Activated naive CD8-positive, alpha-beta T cell treated with anti-CD3 and anti-CD28 coated beads, Interleukin-2, amount 10 ng/mL, durations not matched to agents 7 days and 5 days (primary cell): ENCODE measurements at regions not wholly inside any gene's neighbourhood (a gene's known extent, or its start where the extent isn't known, plus 50 kb on each side); places are given as distances from the start of the nearest gene placed in this dataset.
"Not testable (repeated sequence)": the region's sequence is repeated elsewhere in the genome, so short reads cannot be mapped to it uniquely, and the experiment has no call there.

Experiments
- ATAC-seq: fragments of 150-1000 bp; cut with Tn5 transposase; one replicate; pipeline ENCODE4 v1.10.0; 2021; ENCODE audit warnings: low read depth, moderate library complexity
- POLR2A ChIA-PET: fragments of 350-600 bp; sonication (Branson Sonifier 250); formaldehyde crosslinking; loops from one replicate; lab custom pipeline; 2021; ENCODE audit warnings: antibody characterized with exemption; lab: Charles Lee
- DNase-seq: peaks from one replicate; pipeline ENCODE4 v3.0.0; 2021
- H3K27ac Mint-ChIP-seq: one replicate; pipeline ENCODE4 v1.8.0; 2022; ENCODE audit warnings: mild to moderate bottlenecking, mixed read lengths
- H3K27me3 Mint-ChIP-seq: one replicate; pipeline ENCODE4 v1.8.0; 2022; ENCODE audit warnings: mild to moderate bottlenecking, moderate library complexity, mixed read lengths
- H3K36me3 Mint-ChIP-seq: one replicate; pipeline ENCODE4 v1.8.0; 2021; ENCODE audit warnings: mild to moderate bottlenecking, mixed read lengths
- H3K4me1 Mint-ChIP-seq: one replicate; pipeline ENCODE4 v1.8.0; 2021; ENCODE audit warnings: mixed read lengths
- H3K4me3 Mint-ChIP-seq: one replicate; pipeline ENCODE4 v1.8.0; 2022; ENCODE audit warnings: mild to moderate bottlenecking, moderate library complexity, mixed read lengths
- H3K9me3 Mint-ChIP-seq: one replicate; pipeline ENCODE4 v1.8.0; 2021; ENCODE audit warnings: mixed read lengths

DNA sequence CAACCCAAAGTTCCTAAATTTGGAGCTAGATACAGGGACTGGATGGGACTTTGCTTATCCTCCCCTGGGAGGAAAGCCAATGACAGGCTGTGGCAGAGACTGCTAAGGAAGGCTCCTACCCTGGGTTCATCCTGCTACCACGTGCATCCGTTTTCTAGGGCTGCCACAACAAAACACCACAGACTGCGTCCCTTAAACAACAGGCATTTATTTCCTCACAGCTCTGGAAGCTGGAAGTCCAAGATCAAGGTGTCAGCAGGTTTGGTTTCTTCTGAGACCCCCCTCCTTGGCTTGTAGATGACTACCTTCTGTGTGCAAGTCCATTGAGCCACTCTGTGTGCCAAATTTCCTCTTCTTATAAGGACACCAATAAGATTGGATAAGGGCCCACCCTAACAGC lies 263.9 kb downstream of the FAM43A start:
- ATAC-seq, result no peak
- POLR2A ChIA-PET, result no interaction called here
- Mint-ChIP-seq H3K27me3 (no peaks in the 10 kb centered on the region), H3K36me3 (no peaks in the 10 kb centered on the region), H3K27ac (no peak overlapping the region), H3K4me3 (no peak overlapping the region), H3K9me3 (peaks cover 5% of the 10 kb centered on the region), H3K4me1 (no peaks in the 10 kb centered on the region)
- no peak for DNase-seq

DNA sequence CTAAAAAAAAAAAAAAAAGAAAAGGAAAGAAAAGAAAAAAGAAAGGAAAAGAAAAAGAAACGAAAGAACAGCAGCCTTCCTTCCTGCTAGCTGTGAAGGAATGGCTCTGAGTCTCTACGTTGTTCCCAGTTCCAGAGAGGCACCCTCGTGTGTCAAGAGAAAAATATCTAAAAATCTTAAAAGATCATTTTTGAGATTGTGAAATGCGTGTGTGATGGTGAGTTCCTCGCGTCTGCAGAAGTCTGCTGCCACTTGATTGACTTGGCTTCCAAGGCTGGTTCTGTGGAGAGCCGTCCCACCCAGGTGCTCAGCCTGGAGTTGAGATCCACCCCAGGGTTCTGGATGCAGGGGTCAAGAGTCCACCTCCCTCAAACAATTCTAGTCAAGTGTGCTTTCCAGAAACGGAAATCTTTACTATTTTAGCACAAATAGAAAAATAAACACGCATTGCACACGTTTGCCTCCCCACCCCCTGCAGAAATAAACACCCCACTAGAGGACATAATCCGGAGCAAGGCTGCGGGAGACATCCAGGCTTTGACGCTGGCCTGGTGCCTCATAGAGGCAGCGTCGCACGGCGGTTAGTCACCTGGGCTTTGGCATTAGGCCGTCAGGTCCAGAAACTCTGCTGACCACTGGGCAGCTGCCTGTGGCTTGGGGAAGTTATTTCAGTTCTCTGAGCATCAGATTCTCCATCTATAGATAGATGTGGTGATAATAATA lies 265.4 kb downstream of the FAM43A start:
- no peak for DNase-seq
- Mint-ChIP-seq H3K4me3 (no peak overlapping the region), H3K27ac (no peak overlapping the region), H3K9me3 (peaks cover 5% of the 10 kb centered on the region), H3K27me3 (no peaks in the 10 kb centered on the region), H3K36me3 (no peaks in the 10 kb centered on the region), H3K4me1 (no peaks in the 10 kb centered on the region)
- no peak for ATAC-seq
- POLR2A ChIA-PET, result no interaction called here

DNA sequence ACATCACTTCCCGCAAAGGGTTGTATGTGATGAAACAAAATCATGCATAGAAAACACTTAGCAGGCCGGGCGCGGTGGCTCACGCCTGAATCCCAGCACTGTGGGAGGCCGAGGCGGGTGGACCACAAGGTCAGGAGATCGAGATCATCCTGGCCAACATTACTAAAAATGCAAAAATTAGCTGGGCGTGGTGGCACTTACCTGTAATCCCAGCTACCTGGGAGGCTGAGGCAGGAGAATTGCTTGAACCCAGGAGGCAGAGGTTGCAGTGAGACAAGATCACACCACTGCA lies 265.9 kb downstream of the FAM43A start:
- H3K27me3 Mint-ChIP-seq, H3K4me1 Mint-ChIP-seq, POLR2A ChIA-PET, DNase-seq, H3K27ac Mint-ChIP-seq, H3K36me3 Mint-ChIP-seq, H3K4me3 Mint-ChIP-seq, H3K9me3 Mint-ChIP-seq, ATAC-seq: not testable (repeated sequence)

DNA sequence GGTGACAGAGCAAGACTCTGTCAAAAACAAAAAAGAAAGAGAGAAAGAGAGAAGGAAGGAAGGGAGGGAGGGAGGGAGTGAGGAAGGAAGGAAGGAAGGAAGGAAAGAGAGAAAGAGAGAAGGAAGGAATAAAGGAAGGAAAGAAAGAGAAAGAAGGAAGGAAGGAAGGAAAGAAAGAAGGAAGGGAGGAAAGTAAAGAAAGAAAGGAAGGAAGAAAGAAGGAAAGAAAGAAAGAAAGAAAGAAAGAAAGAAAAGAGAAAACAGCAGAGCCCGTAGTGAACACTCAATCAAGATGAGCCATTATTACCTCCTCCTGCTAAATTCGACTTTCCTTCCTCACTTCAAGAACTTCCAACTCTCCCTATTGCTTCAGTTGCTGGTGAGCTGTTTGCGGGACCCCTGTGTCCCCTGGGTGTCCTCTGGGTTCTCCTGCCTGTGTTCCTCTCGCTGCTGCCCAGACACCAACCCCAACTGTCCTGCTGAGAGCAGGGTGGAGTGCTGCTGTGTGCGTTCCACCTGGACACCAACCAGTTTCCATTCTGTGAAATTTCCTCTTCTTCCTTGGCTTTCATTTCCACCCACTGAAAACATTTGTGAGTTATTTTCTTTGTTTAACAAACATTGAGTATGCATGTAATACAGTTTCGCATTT lies 266.4 kb downstream of the FAM43A start:
- Mint-ChIP-seq H3K27ac (no peak overlapping the region), H3K9me3 (peaks cover 5% of the 10 kb centered on the region), H3K4me1 (no peaks in the 10 kb centered on the region), H3K4me3 (no peak overlapping the region), H3K36me3 (no peaks in the 10 kb centered on the region), H3K27me3 (no peaks in the 10 kb centered on the region)
- no peak for DNase-seq
- POLR2A ChIA-PET, result no interaction called here
- ATAC-seq, result no peak

DNA sequence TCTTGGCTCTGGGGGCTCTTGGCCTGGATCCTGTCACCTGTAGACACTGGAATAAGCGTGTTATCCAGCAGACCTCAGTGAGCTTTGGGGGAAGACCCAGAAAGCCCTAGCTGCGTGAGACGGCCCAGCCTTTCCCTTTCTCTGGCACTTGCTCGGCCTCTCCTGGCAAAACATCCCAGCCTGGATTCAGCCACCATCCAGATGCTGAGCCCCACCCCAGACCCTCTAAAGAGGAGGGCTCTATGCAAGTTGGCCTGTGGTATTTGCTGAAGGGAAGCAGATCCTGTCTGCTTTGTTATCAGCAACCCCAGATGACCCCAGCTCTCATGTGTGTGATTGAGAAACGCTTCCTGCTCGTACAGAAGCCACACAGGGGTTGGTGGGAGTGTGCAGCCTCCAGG lies 267.2 kb downstream of the FAM43A start:
- ATAC-seq (no peak), DNase-seq (no peak)
- Mint-ChIP-seq H3K4me1 (no peaks in the 10 kb centered on the region), H3K27me3 (no peaks in the 10 kb centered on the region), H3K9me3 (peaks cover 3% of the 10 kb centered on the region), H3K36me3 (no peaks in the 10 kb centered on the region), H3K27ac (no peak overlapping the region), H3K4me3 (no peak overlapping the region)
- POLR2A ChIA-PET, result no interaction called here

DNA sequence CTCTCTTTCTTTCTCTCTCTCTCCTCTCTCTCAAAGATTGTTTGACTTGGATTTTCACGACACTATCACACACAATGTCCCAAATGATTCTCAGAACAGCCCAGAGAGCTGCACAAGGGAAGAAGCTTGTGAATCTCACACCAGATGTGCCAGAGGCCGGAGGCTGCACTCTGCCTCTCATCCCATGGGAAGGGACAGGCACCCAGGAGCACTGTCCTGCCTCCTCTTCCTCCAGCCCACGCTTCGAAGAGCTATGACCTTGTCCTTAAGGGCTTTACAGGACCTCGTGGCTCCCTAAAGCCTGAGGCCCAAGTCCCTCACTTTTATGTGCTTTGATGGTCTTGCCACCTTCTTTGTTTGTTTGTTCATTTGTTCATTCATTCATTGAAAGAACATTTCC lies 267.6 kb downstream of the FAM43A start:
- DNase-seq, result no peak
- Mint-ChIP-seq H3K9me3 (peaks cover under 1% of the 10 kb centered on the region), H3K27ac (no peak overlapping the region), H3K36me3 (no peaks in the 10 kb centered on the region), H3K4me1 (no peaks in the 10 kb centered on the region), H3K4me3 (no peak overlapping the region), H3K27me3 (no peaks in the 10 kb centered on the region)
- ATAC-seq, result no peak
- POLR2A ChIA-PET, result no interaction called here

DNA sequence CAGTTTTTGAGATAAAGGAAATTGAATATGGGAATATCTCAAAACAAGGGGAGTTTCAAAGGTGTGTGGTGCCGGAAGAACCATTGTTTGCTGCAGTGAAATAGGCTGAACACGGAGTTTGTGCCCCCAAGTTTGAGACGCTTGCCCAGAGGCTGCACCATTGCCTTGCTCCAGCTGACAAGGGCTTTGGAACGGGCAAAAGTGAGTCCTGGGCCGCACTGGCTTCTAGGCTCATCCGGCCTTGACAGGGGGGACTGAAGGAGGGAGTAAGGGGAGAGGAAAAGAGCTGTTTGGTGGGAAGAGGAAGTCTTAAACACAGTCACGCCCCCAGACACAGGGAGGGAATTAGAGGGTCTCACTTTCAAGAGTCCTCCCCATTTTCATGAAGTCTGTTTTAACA lies 269.9 kb downstream of the FAM43A start:
- H3K9me3 Mint-ChIP-seq, result no peaks in the 10 kb centered on the region
- H3K4me3 Mint-ChIP-seq, result no peak overlapping the region
- no peak overlapping the region for H3K27ac Mint-ChIP-seq
- DNase-seq (no peak), ATAC-seq (no peak)
- POLR2A ChIA-PET, result no interaction called here
- H3K36me3 Mint-ChIP-seq, result no peaks in the 10 kb centered on the region
- no peaks in the 10 kb centered on the region for H3K4me1 Mint-ChIP-seq
- no peaks in the 10 kb centered on the region for H3K27me3 Mint-ChIP-seq

DNA sequence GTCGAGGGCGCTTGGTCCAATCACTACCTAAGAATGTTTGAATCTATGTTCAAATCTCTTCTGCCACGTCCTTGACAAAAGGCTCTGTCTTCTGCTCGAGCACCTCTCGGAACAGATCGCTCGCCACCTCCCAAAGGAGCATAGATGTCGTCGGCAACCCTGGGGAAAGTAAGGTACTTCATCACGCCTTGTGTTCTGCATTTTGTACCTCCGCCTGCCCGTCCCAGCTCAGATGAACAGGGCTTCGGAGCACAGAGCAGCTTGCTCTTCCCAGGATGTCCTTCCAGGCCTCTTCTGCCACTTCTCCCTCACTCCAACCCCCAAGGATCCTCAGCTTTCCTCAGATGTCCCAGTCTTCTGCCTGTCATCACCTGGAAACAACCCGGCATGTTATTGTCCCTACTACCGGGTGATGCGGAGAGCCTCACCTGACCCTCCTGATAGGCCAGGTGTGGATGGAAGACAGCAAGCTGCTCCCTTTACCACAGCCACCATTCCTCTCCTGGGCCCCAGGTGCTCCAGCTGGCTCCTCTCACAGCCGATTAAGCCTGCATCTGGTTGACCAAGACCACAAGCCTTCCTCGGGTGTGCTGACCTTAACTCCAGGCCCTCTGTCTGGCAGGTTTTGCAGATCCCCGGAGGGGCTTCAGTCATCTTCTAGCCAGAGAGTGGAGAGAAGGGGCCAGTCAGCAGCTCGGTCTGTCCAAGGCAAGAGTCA lies 270.5 kb downstream of the FAM43A start:
- POLR2A ChIA-PET, result no interaction called here
- Mint-ChIP-seq H3K27ac (no peak overlapping the region), H3K4me1 (no peaks in the 10 kb centered on the region), H3K27me3 (no peaks in the 10 kb centered on the region), H3K9me3 (no peaks in the 10 kb centered on the region), H3K36me3 (no peaks in the 10 kb centered on the region), H3K4me3 (no peak overlapping the region)
- no peak for ATAC-seq
- no peak for DNase-seq

DNA sequence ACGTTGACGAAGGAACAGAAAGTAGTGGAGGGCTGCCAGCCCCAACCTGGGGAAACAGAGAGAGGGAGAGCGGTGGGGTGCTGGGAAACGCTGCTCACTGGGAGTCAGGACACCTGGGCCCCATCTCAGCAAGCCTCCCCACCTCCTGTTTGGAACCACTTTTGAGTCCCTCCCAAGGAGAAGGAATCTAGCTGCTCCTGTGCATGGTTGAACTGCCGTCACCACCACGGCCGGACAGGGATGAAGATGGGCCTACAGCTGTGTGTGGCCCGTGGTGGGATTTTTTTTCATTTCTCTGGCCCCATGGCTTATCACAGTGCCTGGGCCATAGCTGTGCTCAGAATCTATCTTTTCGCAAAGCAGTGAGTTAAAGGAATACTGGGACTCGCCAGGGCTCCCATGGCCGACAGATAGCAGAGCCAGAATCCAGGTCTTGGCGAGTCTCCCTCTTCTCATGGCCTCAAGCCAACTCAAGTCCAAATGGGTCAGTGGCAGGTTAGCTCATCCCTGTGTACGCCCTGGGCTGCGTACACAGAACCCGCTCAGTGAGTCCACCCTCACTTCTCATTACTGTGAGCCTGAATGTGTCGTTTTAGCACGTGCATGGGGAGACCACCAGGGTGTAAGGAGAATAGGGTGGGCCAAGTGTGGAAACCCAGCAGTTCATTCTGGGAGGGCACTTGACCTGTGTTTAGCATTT lies 271.2 kb downstream of the FAM43A start:
- H3K36me3 Mint-ChIP-seq, result no peaks in the 10 kb centered on the region
- POLR2A ChIA-PET, result no interaction called here
- ATAC-seq (no peak), DNase-seq (no peak)
- H3K9me3 Mint-ChIP-seq, result no peaks in the 10 kb centered on the region
- no peaks in the 10 kb centered on the region for H3K27me3 Mint-ChIP-seq
- no peak overlapping the region for H3K27ac Mint-ChIP-seq
- H3K4me1 Mint-ChIP-seq, result no peaks in the 10 kb centered on the region
- no peak overlapping the region for H3K4me3 Mint-ChIP-seq

DNA sequence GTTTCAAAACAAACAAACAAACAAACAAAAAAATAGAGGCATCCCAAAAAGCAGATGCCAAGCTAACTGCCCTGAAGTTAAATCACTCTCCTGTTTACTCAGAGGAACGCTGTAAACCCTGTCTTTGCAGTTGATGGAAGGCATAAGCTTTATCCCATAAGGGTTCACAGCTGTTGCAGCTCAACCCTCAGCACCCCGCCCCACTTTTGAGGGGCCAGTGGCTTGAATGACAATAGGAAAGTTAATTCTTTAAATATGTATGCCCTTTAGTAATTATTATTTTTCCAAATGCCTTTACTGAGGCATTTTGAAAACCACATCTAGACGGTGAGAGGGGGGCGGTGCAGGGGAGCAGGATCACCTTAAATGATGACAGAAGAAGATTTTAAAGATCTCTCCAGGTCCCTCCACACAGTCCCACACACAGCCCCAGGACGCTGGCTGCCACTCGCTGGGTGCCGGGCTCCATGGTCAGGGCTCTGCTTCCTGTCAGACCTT lies 272.1 kb downstream of the FAM43A start:
- H3K27ac Mint-ChIP-seq, result no peak overlapping the region

DNA sequence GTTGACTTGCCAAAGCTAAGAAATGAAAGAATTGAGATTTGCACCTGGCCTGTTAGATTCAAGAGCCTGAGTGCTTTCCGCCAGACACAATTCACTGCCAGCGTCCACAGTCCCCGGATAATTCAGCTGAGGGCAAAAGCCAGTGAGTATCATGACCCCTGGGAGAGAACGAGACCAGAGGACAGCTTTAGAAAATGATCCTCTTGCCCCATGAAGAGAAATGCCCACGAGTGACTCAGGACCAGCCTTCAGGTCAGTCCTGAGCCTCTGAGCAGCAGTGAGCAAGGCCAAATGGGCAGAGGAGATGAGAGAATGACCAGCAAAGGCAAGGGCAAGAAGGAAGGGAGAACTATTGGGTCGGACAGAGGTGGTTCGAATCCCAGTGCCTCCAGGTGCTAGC lies 273.5 kb downstream of the FAM43A start:
- no peaks in the 10 kb centered on the region for H3K9me3 Mint-ChIP-seq
- DNase-seq (no peak), ATAC-seq (no peak)
- H3K27ac Mint-ChIP-seq, result no peak overlapping the region
- POLR2A ChIA-PET, result no interaction called here
- no peaks in the 10 kb centered on the region for H3K27me3 Mint-ChIP-seq
- no peaks in the 10 kb centered on the region for H3K4me1 Mint-ChIP-seq
- no peak overlapping the region for H3K4me3 Mint-ChIP-seq
- no peaks in the 10 kb centered on the region for H3K36me3 Mint-ChIP-seq

More for the DNA sequence above, 272.1 kb downstream of the FAM43A start:
- H3K4me1 Mint-ChIP-seq, result no peaks in the 10 kb centered on the region
- no peak for ATAC-seq
- POLR2A ChIA-PET, result no interaction called here
- no peaks in the 10 kb centered on the region for H3K27me3 Mint-ChIP-seq
- DNase-seq, result no peak
- H3K4me3 Mint-ChIP-seq, result no peak overlapping the region
- H3K36me3 Mint-ChIP-seq, result no peaks in the 10 kb centered on the region
- H3K9me3 Mint-ChIP-seq, result no peaks in the 10 kb centered on the region

DNA sequence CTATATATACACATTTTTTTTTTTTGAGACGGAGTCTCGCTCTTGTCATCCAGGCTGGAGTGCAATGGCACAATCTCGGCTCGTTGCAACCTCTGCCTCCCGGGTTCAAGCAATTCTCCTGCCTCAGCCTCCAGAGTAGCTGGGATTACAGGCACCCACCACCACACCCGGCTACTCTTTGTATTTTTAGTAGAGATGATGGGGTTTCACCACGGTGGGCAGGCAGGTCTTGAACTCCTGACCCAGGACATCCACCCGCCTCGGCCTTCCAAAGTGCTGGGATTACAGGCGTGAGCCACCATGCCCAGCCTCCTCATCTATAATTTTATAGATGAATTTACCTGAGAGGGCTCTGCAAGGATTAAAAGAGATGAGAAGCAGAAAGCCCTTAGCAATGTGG lies 274.0 kb downstream of the FAM43A start:
- ATAC-seq, H3K4me3 Mint-ChIP-seq, H3K36me3 Mint-ChIP-seq, POLR2A ChIA-PET, H3K27me3 Mint-ChIP-seq, H3K9me3 Mint-ChIP-seq, H3K4me1 Mint-ChIP-seq, H3K27ac Mint-ChIP-seq, DNase-seq: not testable (repeated sequence)

DNA sequence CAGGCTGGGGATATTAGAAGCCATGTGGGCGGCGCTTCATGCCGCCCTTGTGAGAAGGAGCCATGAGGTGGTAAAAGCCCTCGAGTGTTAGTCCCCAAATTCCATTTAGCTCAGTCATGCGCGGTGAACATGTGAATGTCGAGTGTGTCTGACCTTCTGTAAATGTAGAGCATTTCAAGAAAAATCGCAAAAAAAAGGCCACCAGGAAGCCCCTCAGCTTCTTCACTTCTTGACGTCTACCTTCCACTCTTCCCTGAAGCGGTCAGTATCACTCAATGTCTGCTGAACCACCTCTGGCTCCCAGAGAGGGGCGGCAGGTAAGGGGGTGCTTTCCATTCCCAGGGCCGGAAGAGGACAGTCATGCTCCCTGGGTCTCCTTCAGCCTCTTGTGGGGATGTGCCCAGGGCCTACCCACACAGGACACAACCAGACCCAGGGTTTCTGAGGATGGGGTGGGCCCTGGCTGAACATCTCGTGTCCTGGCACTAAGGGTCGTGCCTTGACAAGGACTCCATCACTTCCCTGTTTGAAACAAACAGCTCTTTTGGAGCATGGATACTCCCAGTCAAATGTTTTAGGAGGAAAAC lies 274.9 kb downstream of the FAM43A start:
- H3K27me3 Mint-ChIP-seq, result no peaks in the 10 kb centered on the region
- no peaks in the 10 kb centered on the region for H3K9me3 Mint-ChIP-seq
- DNase-seq (no peak), ATAC-seq (no peak)
- H3K4me1 Mint-ChIP-seq, result no peaks in the 10 kb centered on the region
- H3K27ac Mint-ChIP-seq, result no peak overlapping the region
- H3K4me3 Mint-ChIP-seq, result no peak overlapping the region
- POLR2A ChIA-PET, result no interaction called here
- no peaks in the 10 kb centered on the region for H3K36me3 Mint-ChIP-seq
